HEK293 (cell line): ENCODE measurements at regions not wholly inside any gene's neighbourhood (a gene's known extent, or its start where the extent isn't known, plus 50 kb on each side); places are given as distances from the start of the nearest gene placed in this dataset.

Source experiments
- ATF2 ChIP-seq: fragments of 450-650 bp; formaldehyde crosslinking; IDR thresholded peaks from 2 replicates; pipeline ENCODE4 v1.5.1; 2016; ENCODE audit warnings: missing biosample characterization, missing genetic modification characterization, low read depth
- BCL11A ChIP-seq: fragments of 450-650 bp; formaldehyde crosslinking; IDR thresholded peaks from 2 replicates; pipeline ENCODE4 v1.5.1; 2016; ENCODE audit warnings: low read depth, missing biosample characterization, missing genetic modification characterization
- MEIS1 ChIP-seq: sonication (generic); formaldehyde crosslinking; IDR thresholded peaks from 2 replicates; pipeline ENCODE4 v1.8.1; 2022; ENCODE audit warnings: missing genetic modification reagents, mild to moderate bottlenecking, borderline replicate concordance
- SETDB1 ChIP-seq: IDR thresholded peaks from one replicate; pipeline ENCODE4 v1.6.1; 2017; ENCODE audit warnings: mild to moderate bottlenecking, low read length, moderate library complexity, mixed read lengths; ENCODE audit not compliant: insufficient read length
- ZBTB7A ChIP-seq: fragments of 450-650 bp; formaldehyde crosslinking; IDR thresholded peaks from 2 replicates; pipeline ENCODE4 v1.5.1; 2016; ENCODE audit warnings: low read depth, missing biosample characterization, missing genetic modification characterization
- ZFP3 ChIP-seq: fragments of 450-650 bp; formaldehyde crosslinking; IDR thresholded peaks from 2 replicates; pipeline ENCODE4 v1.5.1; 2016; ENCODE audit warnings: low read depth, missing biosample characterization, missing genetic modification characterization
- ZNF629 ChIP-seq: fragments of 450-650 bp; formaldehyde crosslinking; IDR thresholded peaks from 2 replicates; pipeline ENCODE4 v1.5.1; 2017; ENCODE audit warnings: missing biosample characterization, missing genetic modification characterization
- TF ChIP-seq, protein P1 (sequence below): fragments of 450-650 bp; formaldehyde crosslinking; IDR thresholded peaks from 2 replicates; pipeline ENCODE4 v1.5.1; 2016; ENCODE audit warnings: missing biosample characterization, missing genetic modification characterization

DNA sequence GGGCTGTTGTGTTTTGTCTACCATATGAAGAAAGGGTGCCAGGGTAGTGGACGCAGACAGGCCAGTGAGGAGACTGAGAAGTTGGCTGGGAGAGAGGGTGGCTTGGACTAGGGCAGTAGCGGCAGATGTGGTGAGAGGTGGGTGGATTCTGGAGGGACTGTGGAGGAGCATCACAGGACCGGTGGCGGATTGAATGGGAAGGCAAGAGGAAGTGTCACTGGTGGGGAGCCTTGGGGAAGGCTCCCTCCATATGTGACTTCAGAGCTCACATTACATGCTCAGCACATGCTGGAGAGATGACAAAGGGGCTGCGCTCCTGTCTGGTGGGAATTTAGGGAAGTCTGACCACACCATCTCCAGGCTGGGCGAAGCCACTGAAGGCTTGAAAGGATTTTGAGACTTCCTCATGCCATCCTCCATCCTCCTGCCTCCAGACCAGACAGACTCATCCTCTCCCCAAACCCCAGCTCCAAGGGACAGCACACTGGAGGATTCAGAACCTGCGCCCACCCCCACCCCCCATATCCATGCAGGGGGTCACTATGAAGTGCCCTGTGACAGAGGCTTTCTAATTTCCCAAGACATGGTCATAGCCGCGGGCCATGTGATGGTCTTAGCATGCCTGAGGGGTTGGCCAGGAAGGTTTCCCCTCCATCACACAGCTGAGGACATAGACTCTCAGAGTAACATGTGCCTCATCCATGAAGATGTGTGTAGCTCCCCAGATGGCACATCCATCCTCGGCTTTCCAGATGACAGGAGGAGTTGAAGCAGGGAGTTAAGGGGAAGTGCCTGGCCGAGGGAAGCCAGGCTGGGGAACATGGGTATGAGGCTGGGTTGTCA is 138.8 kb upstream of the WNT4 start:
- TF ChIP-seq SETDB1 (no peak), ATF2 (tag by site-specific recombination) (no peak), MEIS1 (CRISPR knock-in tag) (no peak), ZFP3 (no peak), BCL11A (tag by site-specific recombination) (no peak), ZNF629 (tag by site-specific recombination) (no peak), ZBTB7A (no peak)
- TF ChIP-seq, protein P1, sequence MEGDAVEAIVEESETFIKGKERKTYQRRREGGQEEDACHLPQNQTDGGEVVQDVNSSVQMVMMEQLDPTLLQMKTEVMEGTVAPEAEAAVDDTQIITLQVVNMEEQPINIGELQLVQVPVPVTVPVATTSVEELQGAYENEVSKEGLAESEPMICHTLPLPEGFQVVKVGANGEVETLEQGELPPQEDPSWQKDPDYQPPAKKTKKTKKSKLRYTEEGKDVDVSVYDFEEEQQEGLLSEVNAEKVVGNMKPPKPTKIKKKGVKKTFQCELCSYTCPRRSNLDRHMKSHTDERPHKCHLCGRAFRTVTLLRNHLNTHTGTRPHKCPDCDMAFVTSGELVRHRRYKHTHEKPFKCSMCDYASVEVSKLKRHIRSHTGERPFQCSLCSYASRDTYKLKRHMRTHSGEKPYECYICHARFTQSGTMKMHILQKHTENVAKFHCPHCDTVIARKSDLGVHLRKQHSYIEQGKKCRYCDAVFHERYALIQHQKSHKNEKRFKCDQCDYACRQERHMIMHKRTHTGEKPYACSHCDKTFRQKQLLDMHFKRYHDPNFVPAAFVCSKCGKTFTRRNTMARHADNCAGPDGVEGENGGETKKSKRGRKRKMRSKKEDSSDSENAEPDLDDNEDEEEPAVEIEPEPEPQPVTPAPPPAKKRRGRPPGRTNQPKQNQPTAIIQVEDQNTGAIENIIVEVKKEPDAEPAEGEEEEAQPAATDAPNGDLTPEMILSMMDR (tag by site-specific recombination) = no peak
